ENCODE measurements at regions not wholly inside any gene's neighbourhood (a gene's known extent, or its start where the extent isn't known, plus 50 kb on each side); places are given as distances from the start of the nearest gene placed in this dataset.

DNA sequence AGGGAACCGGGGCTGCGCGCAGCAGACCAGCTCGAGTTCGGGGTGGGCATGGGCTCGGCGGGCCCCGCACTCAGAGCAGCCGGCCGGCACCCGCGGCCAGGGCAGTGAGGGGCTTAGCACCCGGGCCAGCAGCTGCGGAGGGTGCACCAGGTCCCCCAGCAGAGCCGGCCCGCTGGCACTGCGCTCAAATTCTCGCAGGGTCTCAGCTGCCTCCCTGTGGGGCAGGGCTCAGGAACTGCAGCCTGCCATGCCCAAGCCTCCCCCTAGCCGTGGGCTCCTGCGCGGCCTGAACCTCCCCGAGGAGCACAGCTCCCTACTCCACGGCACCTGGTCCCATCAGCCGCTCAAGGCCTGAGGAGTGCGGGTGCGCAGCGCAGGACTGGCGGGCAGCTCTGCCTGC, 172.9 kb upstream of the SLC30A5 start:
- H3K4me3 ChIP-seq = no peak overlapping the region
- peak overlapping the region; percentile 99; the same call in 1 of the 2 replicates for H3K27ac Mint-ChIP-seq
- no peak for ATAC-seq
- H3K9me3 Mint-ChIP-seq = peaks cover 78% of the 10 kb centered on the region
- no peaks in the 10 kb centered on the region for H3K79me2 ChIP-seq (replicated peaks; ENCODE audit: insufficient read depth)
- no peak overlapping the region for H3K4me3 Mint-ChIP-seq
- peaks cover 7% of the 10 kb centered on the region for H3K36me3 ChIP-seq (ENCODE audit: insufficient read depth)
- H3F3A ChIP-seq (replicated peaks; ENCODE audit: low read depth) = peaks cover 27% of the 10 kb centered on the region
- H3K9me2 ChIP-seq (ENCODE audit: insufficient read depth) = peaks cover 8% of the 10 kb centered on the region
- H3K4me1 ChIP-seq (ENCODE audit: insufficient read depth) = peaks cover 31% of the 10 kb centered on the region
- H3K27ac ChIP-seq (ENCODE audit: low read depth) = peak overlapping the region; percentile 98
- peaks cover 23% of the 10 kb centered on the region for H3K27me3 Mint-ChIP-seq (ENCODE audit: insufficient read depth, low read depth, poor library complexity)
- no peaks in the 10 kb centered on the region for H3K27me3 ChIP-seq (ENCODE audit: insufficient read depth)
- H3K36me3 Mint-ChIP-seq (ENCODE audit: low read depth) = peaks cover 83% of the 10 kb centered on the region
- no peak for DNase-seq (ENCODE audit: low spot score)
- H2AFZ ChIP-seq = no peak overlapping the region
- no peaks in the 10 kb centered on the region for H4K20me1 ChIP-seq (replicated peaks; ENCODE audit: insufficient read depth)
- TF ChIP-seq, protein P1, sequence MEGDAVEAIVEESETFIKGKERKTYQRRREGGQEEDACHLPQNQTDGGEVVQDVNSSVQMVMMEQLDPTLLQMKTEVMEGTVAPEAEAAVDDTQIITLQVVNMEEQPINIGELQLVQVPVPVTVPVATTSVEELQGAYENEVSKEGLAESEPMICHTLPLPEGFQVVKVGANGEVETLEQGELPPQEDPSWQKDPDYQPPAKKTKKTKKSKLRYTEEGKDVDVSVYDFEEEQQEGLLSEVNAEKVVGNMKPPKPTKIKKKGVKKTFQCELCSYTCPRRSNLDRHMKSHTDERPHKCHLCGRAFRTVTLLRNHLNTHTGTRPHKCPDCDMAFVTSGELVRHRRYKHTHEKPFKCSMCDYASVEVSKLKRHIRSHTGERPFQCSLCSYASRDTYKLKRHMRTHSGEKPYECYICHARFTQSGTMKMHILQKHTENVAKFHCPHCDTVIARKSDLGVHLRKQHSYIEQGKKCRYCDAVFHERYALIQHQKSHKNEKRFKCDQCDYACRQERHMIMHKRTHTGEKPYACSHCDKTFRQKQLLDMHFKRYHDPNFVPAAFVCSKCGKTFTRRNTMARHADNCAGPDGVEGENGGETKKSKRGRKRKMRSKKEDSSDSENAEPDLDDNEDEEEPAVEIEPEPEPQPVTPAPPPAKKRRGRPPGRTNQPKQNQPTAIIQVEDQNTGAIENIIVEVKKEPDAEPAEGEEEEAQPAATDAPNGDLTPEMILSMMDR (conservative IDR thresholded peaks at IDR 0.05; ENCODE audit: low read depth in 2 of 2) = no peak
- TF ChIP-seq POLR2AphosphoS5 (IDR thresholded peaks at IDR 0.05; ENCODE audit: low read depth) (no peak), ZNF114 (CRISPR knock-in tag; IDR thresholded peaks at IDR 0.05) (no peak), STAT1 (IDR thresholded peaks at IDR 0.05; ENCODE audit: unreplicated experiment) (no peak), EZH2 (IDR thresholded peaks at IDR 0.05; ENCODE audit: low read depth, unreplicated experiment) (no peak), ZNF331 (CRISPR knock-in tag; IDR thresholded peaks at IDR 0.05; ENCODE audit: low read depth) (no peak), CREB1 (CRISPR knock-in tag; IDR thresholded peaks at IDR 0.05; ENCODE audit: low read depth) (no peak), EZH2phosphoT487 (IDR thresholded peaks at IDR 0.05; ENCODE audit: unreplicated experiment) (no peak)
- TF ChIP-seq, protein P2, sequence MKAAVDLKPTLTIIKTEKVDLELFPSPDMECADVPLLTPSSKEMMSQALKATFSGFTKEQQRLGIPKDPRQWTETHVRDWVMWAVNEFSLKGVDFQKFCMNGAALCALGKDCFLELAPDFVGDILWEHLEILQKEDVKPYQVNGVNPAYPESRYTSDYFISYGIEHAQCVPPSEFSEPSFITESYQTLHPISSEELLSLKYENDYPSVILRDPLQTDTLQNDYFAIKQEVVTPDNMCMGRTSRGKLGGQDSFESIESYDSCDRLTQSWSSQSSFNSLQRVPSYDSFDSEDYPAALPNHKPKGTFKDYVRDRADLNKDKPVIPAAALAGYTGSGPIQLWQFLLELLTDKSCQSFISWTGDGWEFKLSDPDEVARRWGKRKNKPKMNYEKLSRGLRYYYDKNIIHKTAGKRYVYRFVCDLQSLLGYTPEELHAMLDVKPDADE (IDR thresholded peaks at IDR 0.05) = no peak
- TF ChIP-seq, protein P3, sequence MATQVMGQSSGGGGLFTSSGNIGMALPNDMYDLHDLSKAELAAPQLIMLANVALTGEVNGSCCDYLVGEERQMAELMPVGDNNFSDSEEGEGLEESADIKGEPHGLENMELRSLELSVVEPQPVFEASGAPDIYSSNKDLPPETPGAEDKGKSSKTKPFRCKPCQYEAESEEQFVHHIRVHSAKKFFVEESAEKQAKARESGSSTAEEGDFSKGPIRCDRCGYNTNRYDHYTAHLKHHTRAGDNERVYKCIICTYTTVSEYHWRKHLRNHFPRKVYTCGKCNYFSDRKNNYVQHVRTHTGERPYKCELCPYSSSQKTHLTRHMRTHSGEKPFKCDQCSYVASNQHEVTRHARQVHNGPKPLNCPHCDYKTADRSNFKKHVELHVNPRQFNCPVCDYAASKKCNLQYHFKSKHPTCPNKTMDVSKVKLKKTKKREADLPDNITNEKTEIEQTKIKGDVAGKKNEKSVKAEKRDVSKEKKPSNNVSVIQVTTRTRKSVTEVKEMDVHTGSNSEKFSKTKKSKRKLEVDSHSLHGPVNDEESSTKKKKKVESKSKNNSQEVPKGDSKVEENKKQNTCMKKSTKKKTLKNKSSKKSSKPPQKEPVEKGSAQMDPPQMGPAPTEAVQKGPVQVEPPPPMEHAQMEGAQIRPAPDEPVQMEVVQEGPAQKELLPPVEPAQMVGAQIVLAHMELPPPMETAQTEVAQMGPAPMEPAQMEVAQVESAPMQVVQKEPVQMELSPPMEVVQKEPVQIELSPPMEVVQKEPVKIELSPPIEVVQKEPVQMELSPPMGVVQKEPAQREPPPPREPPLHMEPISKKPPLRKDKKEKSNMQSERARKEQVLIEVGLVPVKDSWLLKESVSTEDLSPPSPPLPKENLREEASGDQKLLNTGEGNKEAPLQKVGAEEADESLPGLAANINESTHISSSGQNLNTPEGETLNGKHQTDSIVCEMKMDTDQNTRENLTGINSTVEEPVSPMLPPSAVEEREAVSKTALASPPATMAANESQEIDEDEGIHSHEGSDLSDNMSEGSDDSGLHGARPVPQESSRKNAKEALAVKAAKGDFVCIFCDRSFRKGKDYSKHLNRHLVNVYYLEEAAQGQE (IDR thresholded peaks at IDR 0.05; ENCODE audit: unreplicated experiment) = no peak
- TF ChIP-seq, protein P4, sequence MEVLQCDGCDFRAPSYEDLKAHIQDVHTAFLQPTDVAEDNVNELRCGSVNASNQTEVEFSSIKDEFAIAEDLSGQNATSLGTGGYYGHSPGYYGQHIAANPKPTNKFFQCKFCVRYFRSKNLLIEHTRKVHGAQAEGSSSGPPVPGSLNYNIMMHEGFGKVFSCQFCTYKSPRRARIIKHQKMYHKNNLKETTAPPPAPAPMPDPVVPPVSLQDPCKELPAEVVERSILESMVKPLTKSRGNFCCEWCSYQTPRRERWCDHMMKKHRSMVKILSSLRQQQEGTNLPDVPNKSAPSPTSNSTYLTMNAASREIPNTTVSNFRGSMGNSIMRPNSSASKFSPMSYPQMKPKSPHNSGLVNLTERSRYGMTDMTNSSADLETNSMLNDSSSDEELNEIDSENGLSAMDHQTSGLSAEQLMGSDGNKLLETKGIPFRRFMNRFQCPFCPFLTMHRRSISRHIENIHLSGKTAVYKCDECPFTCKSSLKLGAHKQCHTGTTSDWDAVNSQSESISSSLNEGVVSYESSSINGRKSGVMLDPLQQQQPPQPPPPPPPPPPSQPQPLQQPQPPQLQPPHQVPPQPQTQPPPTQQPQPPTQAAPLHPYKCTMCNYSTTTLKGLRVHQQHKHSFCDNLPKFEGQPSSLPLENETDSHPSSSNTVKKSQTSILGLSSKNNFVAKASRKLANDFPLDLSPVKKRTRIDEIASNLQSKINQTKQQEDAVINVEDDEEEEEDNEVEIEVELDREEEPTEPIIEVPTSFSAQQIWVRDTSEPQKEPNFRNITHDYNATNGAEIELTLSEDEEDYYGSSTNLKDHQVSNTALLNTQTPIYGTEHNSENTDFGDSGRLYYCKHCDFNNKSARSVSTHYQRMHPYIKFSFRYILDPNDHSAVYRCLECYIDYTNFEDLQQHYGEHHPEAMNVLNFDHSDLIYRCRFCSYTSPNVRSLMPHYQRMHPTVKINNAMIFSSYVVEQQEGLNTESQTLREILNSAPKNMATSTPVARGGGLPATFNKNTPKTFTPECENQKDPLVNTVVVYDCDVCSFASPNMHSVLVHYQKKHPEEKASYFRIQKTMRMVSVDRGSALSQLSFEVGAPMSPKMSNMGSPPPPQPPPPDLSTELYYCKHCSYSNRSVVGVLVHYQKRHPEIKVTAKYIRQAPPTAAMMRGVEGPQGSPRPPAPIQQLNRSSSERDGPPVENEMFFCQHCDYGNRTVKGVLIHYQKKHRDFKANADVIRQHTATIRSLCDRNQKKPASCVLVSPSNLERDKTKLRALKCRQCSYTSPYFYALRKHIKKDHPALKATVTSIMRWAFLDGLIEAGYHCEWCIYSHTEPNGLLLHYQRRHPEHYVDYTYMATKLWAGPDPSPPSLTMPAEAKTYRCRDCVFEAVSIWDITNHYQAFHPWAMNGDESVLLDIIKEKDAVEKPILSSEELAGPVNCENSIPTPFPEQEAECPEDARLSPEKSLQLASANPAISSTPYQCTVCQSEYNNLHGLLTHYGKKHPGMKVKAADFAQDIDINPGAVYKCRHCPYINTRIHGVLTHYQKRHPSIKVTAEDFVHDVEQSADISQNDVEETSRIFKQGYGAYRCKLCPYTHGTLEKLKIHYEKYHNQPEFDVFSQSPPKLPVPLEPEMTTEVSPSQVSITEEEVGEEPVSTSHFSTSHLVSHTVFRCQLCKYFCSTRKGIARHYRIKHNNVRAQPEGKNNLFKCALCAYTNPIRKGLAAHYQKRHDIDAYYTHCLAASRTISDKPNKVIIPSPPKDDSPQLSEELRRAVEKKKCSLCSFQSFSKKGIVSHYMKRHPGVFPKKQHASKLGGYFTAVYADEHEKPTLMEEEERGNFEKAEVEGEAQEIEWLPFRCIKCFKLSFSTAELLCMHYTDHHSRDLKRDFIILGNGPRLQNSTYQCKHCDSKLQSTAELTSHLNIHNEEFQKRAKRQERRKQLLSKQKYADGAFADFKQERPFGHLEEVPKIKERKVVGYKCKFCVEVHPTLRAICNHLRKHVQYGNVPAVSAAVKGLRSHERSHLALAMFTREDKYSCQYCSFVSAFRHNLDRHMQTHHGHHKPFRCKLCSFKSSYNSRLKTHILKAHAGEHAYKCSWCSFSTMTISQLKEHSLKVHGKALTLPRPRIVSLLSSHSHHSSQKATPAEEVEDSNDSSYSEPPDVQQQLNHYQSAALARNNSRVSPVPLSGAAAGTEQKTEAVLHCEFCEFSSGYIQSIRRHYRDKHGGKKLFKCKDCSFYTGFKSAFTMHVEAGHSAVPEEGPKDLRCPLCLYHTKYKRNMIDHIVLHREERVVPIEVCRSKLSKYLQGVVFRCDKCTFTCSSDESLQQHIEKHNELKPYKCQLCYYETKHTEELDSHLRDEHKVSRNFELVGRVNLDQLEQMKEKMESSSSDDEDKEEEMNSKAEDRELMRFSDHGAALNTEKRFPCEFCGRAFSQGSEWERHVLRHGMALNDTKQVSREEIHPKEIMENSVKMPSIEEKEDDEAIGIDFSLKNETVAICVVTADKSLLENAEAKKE (CRISPR knock-in tag; IDR thresholded peaks at IDR 0.05) = no peak
- H3K4me1 Mint-ChIP-seq = peaks cover 41% of the 10 kb centered on the region
- H3K4me2 ChIP-seq = no peak overlapping the region

Data from GM23338 (cell line).